Activated CD4-positive, alpha-beta T cell treated with anti-CD3 and anti-CD28 coated beads for 1 hour (primary cell): ENCODE measurements at regions not wholly inside any gene's neighbourhood (a gene's known extent, or its start where the extent isn't known, plus 50 kb on each side); places are given as distances from the start of the nearest gene placed in this dataset.
"Not testable (repeated sequence)": the region's sequence is repeated elsewhere in the genome, so short reads cannot be mapped to it uniquely, and the experiment has no call there.

Experiments
- DNase-seq: peaks from one replicate; pipeline ENCODE4 v3.0.0-alpha.2; 2020

DNA sequence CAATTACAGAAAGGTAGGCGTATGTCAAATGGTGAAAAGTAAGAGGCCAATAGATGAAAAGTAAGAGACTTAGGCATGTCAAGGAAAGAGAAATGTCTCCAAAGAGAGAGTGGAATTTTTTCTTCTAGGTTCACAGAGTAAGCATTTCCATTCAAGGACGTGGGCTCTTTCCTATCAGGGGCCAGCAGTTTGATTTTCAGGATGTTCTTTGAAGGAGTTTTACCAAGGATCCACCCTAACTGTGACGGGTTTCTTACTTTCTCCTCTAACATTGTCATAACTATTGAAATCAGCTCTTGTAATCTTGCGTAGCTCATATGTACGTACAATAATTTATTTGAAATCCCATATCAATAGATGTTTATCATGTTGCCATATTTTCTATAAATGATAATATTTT is 2112.2 kb upstream of the RAG2 start:
- DNase-seq = no peak

GRCh38 chr11:38700111-38700510 is 2102.1 kb upstream of the RAG2 start:
- no peak for DNase-seq

GRCh38 chr11:38693306-38693705 is 2095.3 kb upstream of the RAG2 start:
- no peak for DNase-seq

DNA sequence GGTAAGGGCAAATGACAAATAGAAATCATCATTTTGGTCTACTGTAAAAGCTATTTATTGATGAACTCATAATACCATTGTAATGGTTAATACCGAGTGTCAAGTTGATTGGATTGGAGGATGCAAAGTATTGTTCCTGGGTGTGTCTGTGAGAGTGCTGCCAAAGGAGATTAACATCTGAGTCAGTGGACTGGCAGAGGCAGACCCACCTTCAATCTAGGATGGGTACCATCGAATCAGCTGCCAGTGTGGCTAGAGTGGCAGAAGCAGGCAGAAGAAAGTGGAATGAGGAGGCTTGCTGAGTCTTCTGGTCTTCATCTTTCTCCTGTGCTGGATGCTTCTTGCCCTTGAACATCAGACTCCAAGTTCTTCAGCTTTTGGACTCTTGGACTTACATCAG is 2092.2 kb upstream of the RAG2 start:
- DNase-seq = not testable (repeated sequence)

GRCh38 chr11:38687008-38687407 is 2089.0 kb upstream of the RAG2 start:
- no peak for DNase-seq

GRCh38 chr11:38683484-38683883 is 2085.4 kb upstream of the RAG2 start:
- no peak for DNase-seq

- no peak for DNase-seq
Observed at GRCh38 chr11:38680746-38681145, 2082.7 kb upstream of the RAG2 start.

DNA sequence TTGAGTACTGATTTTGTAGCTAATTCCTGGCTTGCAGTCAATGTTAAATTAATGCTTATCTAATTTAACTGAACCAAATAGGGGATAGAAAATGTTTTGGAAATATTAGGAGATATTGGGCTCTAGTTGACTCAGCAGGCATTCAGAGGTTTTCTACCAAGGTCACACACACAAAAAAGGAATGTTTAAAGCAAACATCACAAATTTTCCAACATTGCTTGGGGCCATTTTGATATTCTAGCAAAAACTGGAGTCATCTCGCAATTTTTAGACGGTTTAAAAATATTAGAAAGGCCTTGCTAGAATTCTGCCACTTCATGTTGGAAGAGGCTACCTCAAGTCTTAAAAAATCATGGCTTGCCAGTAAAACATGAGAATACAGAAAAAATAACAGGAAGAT is 2082.1 kb upstream of the RAG2 start:
- no peak for DNase-seq

- no peak for DNase-seq
Observed at GRCh38 chr11:38672445-38672844, 2074.4 kb upstream of the RAG2 start.

GRCh38 chr11:38667359-38667758 is 2069.3 kb upstream of the RAG2 start:
- DNase-seq = no peak

DNA sequence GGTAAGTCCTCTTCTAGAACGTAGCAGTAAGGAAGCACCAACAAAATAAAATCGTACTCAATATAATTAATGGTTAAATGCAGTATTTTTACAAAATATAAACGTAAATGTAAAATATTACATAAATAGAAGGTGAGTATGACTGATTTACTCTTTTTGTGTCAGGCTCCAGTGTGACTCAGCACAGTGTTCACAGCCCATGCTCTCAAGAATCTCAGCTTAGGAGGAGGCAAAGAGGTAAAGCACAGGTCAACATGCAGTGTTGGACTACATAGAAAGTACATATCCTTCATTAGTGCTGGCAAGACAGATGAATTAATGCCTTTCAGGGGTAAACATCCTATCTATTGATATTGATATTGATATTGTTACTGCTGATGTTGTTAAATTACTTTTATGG is 2050.6 kb upstream of the RAG2 start:
- DNase-seq = no peak

DNA sequence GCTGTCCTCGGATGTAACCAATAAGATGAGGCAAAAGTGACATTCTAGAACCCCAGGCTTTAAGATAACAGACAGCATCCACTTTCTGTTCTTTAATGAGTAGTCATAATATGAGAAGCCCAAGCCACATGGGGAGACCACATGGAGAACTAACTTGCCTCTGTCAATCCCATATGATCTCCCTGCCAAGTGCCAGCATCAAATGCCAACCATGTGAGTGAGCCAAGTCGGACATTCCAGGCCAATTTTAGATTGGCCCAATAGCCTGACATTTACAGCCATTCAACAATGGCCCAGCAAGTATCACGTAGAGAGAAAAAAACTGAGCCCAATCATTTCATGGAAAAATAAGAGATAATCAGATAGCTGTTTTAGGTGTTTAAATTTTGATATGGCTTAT is 2048.3 kb upstream of the RAG2 start:
- no peak for DNase-seq

GRCh38 chr11:38640854-38641253 is 2042.8 kb upstream of the RAG2 start:
- DNase-seq = no peak

- no peak for DNase-seq
Observed at GRCh38 chr11:38612701-38613100, 2014.7 kb upstream of the RAG2 start.

- DNase-seq = not testable (repeated sequence)
Observed at GRCh38 chr11:38601371-38601770, 2003.3 kb upstream of the RAG2 start.

DNA sequence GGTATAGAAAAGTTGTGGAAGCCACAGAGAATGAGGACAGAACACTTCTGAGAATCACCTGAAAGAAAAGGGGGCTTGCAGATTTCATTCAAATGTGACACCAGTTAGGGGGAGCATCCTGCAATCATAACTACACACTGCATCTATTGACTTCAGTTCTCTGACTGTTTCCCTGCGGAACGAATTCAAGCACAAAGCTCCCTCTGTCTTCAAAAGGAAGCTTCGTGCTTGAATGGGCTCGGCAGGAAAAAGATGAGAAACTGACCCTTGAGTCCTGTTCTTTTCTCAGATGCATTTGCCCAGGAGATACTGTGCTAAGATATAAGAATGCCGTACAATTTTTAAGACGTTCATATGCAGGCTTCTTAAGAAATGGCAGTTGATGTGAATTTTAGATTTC is 2000.4 kb upstream of the RAG2 start:
- DNase-seq = no peak

GRCh38 chr11:38595359-38596016 is 1997.5 kb upstream of the RAG2 start:
- not testable (repeated sequence) for DNase-seq

GRCh38 chr11:38594895-38595294 is 1996.9 kb upstream of the RAG2 start:
- DNase-seq = no peak

- DNase-seq = no peak
Observed at GRCh38 chr11:38593649-38594048, 1995.6 kb upstream of the RAG2 start.

- DNase-seq = no peak
Observed at GRCh38 chr11:38582756-38583155, 1984.7 kb upstream of the RAG2 start.

- DNase-seq = no peak
Observed at GRCh38 chr11:38582151-38582550, 1984.1 kb upstream of the RAG2 start.

DNA sequence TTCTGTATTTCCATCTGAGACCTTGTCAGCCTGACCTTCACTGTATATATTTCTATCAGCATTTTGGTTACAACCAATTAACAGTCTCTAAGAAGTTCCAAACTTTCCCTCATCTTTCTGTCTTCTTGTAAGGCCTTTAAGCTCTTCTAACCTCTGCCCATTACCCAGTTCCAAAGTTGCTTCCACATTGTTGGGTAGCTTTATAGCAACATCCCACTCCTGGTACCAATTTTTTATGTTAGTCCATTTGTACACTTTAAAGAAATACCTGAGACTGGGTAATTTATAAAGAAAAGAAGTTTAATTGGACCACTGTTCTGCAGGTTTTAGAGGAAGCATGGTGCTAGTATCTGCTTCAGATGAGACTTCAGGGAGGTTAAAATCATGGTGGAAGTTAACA is 1979.7 kb upstream of the RAG2 start:
- DNase-seq = no peak

DNA sequence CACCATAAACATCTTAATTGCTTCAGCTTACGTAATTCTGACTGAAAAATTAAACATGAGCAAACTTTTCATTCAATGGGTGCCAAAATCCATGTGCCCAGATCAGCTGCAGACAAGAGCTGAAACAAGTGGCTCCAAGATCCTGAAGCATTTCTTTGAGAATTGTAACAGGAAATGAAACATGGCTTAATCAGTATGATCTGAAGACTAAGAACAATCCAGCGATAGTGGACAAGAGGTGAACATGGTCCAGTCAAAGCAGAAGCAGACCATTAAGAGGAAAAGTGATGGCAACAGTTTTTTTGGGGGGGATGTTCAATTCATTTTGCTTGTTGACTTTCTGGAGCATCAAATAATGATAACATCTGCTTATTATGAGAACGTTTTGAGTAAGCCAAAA is 1964.5 kb upstream of the RAG2 start:
- DNase-seq = no peak

- DNase-seq = no peak
Observed at GRCh38 chr11:38553148-38553547, 1955.1 kb upstream of the RAG2 start.

DNA sequence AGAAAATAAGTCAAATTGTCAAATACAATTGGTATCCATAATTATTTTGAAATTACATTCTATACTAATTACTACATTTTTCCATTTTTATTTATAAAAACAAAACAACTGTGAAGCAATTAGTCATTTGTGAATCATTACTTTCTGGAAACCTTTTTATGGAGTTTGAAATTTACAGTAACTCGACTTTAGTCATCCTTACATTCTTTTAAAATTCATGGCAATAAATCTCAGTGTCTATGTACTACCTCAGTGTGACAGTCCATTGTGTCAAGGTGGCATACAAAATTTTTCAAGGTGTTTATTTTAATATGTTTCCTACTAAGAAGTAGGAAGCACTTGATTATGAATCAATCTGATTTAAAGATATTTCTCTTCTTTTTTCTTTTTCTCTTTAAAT is 1949.4 kb upstream of the RAG2 start:
- no peak for DNase-seq

DNA sequence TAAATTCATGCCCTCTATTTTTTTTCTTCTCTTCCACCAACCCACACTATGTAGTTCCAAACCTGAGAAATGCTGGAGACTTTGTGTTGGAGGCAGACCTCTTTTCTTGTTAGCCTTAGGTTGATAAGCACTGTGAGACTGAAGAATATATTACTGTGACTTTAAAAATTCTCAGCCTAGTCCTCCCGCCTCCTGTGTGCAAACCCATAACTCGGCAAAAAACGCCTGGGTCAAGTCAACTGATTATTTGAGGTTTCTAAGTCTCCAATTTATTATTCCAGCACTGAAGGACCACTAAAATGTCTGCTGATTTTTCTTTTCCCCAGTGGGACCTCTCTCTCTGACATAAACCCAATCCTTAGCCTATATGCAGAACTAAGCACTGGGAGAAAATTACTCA is 1946.0 kb upstream of the RAG2 start:
- no peak for DNase-seq
